Adrenal gland (tissue), 9 donors: ENCODE measurements at regions not wholly inside any gene's neighbourhood (a gene's known extent, or its start where the extent isn't known, plus 50 kb on each side); places are given as distances from the start of the nearest gene placed in this dataset.

Experiments used
- DNase-seq, 7 donors: peaks; one replicate each; pipeline ENCODE4 v3.0.0-alpha.2; 2019 to 2020
- H3K27ac ChIP-seq, 5 donors: fragments of 200-600 bp; sonication (generic) in 4 of 5; 1 replicate in 3 of 5; 2 replicates in 2 of 5; pipeline versions ENCODE4 v1.5.1 to v1.8.0; 2016 to 2020; ENCODE audit warnings: mild to moderate bottlenecking in 1 of 5
- H3K27me3 ChIP-seq: fragments of 200-600 bp; 2 replicates; pipeline ENCODE4 v1.8.0; 2021
- H3K36me3 ChIP-seq, 2 donors: fragments of 200-600 bp; replicated peaks in 1 of 2; 1 replicate in 1 of 2; 2 replicates in 1 of 2; pipeline versions ENCODE4 v1.5.1 to v1.8.0; 2018 to 2022
- H3K4me1 ChIP-seq, 2 donors: fragments of 200-600 bp; replicated peaks in 1 of 2; 1 replicate in 1 of 2; 2 replicates in 1 of 2; pipeline versions ENCODE4 v1.5.1 to v1.8.0; 2018 to 2021
- H3K4me3 ChIP-seq, 4 donors: fragments of 200-600 bp; sonication (generic) in 3 of 4; one replicate each; pipeline ENCODE4 v1.5.1; 2016 to 2018
- H3K9me3 ChIP-seq, 3 donors: fragments of 200-600 bp; sonication (generic) in 1 of 3; replicated peaks in 1 of 3; 1 replicate in 2 of 3; 2 replicates in 1 of 3; pipeline versions ENCODE4 v1.5.1 to v1.8.0; 2016 to 2021
- CTCF ChIP-seq, 6 experiments: fragments of 450-650 bp in 4 of 6; fragments of 200-600 bp in 2 of 6; sonication (generic) in 1 of 6; IDR thresholded peaks; 1 replicate in 5 of 6; 2 replicates in 1 of 6; pipeline versions ENCODE4 v1.5.1 to v1.8.0; 2016 to 2021; ENCODE audit warnings: antibody characterized with exemption in 6 of 6, mild to moderate bottlenecking in 2 of 6, moderate library complexity in 1 of 6
- POLR2A ChIP-seq, 2 donors: fragments of 450-650 bp; IDR thresholded peaks; one replicate each; pipeline ENCODE4 v1.6.1; 2017; ENCODE audit warnings: antibody characterized with exemption in 2 of 2, mild to moderate bottlenecking in 2 of 2, moderate library complexity in 1 of 2
- WGBS, 4 donors: extraction: QIAGEN DNeasy Blood & Tissue Kit in 2 of 4; methylation state at CpG; one replicate each; pipeline versions ENCODE4 v1.1.5 to v1.1.7; 2013 to 2017; 5-methylcytosine and 5-hydroxymethylcytosine counted together
- intact Hi-C, 2 donors: fragments of 100-400 bp; cut with DNase I; formaldehyde crosslinking; loops; one replicate each; pipeline versions ENCODE4 v1.14.1 to v1.15.0; 2022 to 2023
- donor health status: healthy with polysubstance abuse.
- donor health status: Bipolar disorder and iron deficiency.
- donor health status: DM: yes; HTN: yes; CAD: no.
- donor health status: DM: no; HTN: no; CAD: no.
- donor health status: DM: no; HTN: no; CAD: no.

- Histone ChIP-seq H3K27ac (no peak overlapping the region), H3K36me3 (no peaks in the 10 kb centered on the region), H3K9me3 (no peaks in the 10 kb centered on the region), H3K27me3 (no peaks in the 10 kb centered on the region), H3K4me1 (no peaks in the 10 kb centered on the region), H3K4me3 (no peak overlapping the region)
- 79 to 90% (median 85%) methylated on average over 2 of the region's 2 CpGs for WGBS, 4 donors
- intact Hi-C loops = no loop called here
- no peak for TF ChIP-seq CTCF (IDR thresholded peaks at IDR 0.05)
- no peak for TF ChIP-seq POLR2A (IDR thresholded peaks at IDR 0.05)
- no peak for DNase-seq
Measured at GRCh38 chr18:5091741-5092140, 105.3 kb downstream of the AKAIN1 start.

GRCh38 chr18:5075297-5075696 lies 121.8 kb downstream of the AKAIN1 start:
- no peak overlapping the region for H3K4me3 ChIP-seq
- H3K27ac ChIP-seq = no peak overlapping the region
- intact Hi-C loops = no loop called here
- 64 to 70% (median 67%) methylated on average over 3 of the region's 3 CpGs for WGBS, 4 donors
- no peaks in the 10 kb centered on the region for H3K36me3 ChIP-seq
- no peaks in the 10 kb centered on the region for H3K27me3 ChIP-seq
- no peaks in the 10 kb centered on the region for H3K9me3 ChIP-seq
- no peaks in the 10 kb centered on the region for H3K4me1 ChIP-seq
- TF ChIP-seq POLR2A (IDR thresholded peaks at IDR 0.05) (no peak), CTCF (IDR thresholded peaks at IDR 0.05) (no peak)
- no peak for DNase-seq

GRCh38 chr18:5073026-5073944 lies 123.8 kb downstream of the AKAIN1 start:
- Histone ChIP-seq H3K4me3 (no peak overlapping the region), H3K36me3 (no peaks in the 10 kb centered on the region), H3K27me3 (no peaks in the 10 kb centered on the region), H3K27ac (no peak overlapping the region), H3K4me1 (no peaks in the 10 kb centered on the region), H3K9me3 (no peaks in the 10 kb centered on the region)
- 28 to 34% (median 31%) methylated on average over 9 of the region's 9 CpGs for WGBS, 4 donors
- peak in 4 of 7 donors; percentile 26 to 70 (median 45) for DNase-seq
- TF ChIP-seq CTCF (IDR thresholded peaks at IDR 0.05) = peak; percentile 21 to 67 (median 52)
- TF ChIP-seq POLR2A (IDR thresholded peaks at IDR 0.05) = no peak
- intact Hi-C loops = no loop called here

- Histone ChIP-seq H3K4me3 (no peak overlapping the region), H3K9me3 (no peaks in the 10 kb centered on the region), H3K4me1 (no peaks in the 10 kb centered on the region), H3K27ac (no peak overlapping the region), H3K27me3 (no peaks in the 10 kb centered on the region), H3K36me3 (no peaks in the 10 kb centered on the region)
- TF ChIP-seq CTCF (IDR thresholded peaks at IDR 0.05) = no peak
- no peak for TF ChIP-seq POLR2A (IDR thresholded peaks at IDR 0.05)
- intact Hi-C loops = loop anchor here in 1 of 2 donors (10.0 kb wide), 1 partner anchor 964 kb away; no protein-coding TSS in a partner anchor
- no peak for DNase-seq
- 62 to 67% (median 62%) methylated on average over 3 of the region's 3 CpGs for WGBS, 4 donors
Measured at GRCh38 chr18:5068851-5069250, 128.2 kb downstream of the AKAIN1 start.
